Mesenchymal stem cell (in vitro differentiated cells and primary cell): ENCODE measurements at regions not wholly inside any gene's neighbourhood (a gene's known extent, or its start where the extent isn't known, plus 50 kb on each side); places are given as distances from the start of the nearest gene placed in this dataset.

Source experiments
- DNase-seq: peaks from one replicate; pipeline ENCODE4 v3.0.0-alpha.2; 2013
- H2AFZ ChIP-seq: one replicate; pipeline ENCODE4 v1.6.1; 2013; ENCODE audit warnings: low read depth, mild to moderate bottlenecking, control low read depth, inconsistent platforms, low read length, moderate library complexity
- H2AK5ac ChIP-seq: 2 replicates; pipeline ENCODE4 v1.6.1; 2013; ENCODE audit warnings: low read length, moderate library complexity, mild to moderate bottlenecking, inconsistent platforms; ENCODE audit not compliant: severe bottlenecking
- H2BK120ac ChIP-seq: one replicate; pipeline ENCODE4 v1.6.1; 2013; ENCODE audit warnings: low read depth, mild to moderate bottlenecking, inconsistent platforms, low read length, moderate library complexity
- H2BK12ac ChIP-seq, 2 experiments: one replicate each; pipeline ENCODE4 v1.6.1; 2013; ENCODE audit warnings: inconsistent platforms in 2 of 2, low read length in 2 of 2, mild to moderate bottlenecking in 2 of 2, moderate library complexity in 2 of 2, control low read depth in 1 of 2
- H2BK15ac ChIP-seq: one replicate; pipeline ENCODE4 v1.6.1; 2013; ENCODE audit warnings: mild to moderate bottlenecking, low read depth, inconsistent platforms; ENCODE audit not compliant: poor library complexity, severe bottlenecking
- H2BK5ac ChIP-seq: 2 replicates; pipeline ENCODE4 v1.6.1; 2013; ENCODE audit warnings: low read depth, mild to moderate bottlenecking, low read length, control low read depth, inconsistent platforms; ENCODE audit not compliant: poor library complexity, severe bottlenecking
- H3K14ac ChIP-seq, 2 experiments: one replicate each; pipeline ENCODE4 v1.6.1; 2013; ENCODE audit warnings: inconsistent platforms in 2 of 2, low read length in 2 of 2, control low read depth in 1 of 2, mild to moderate bottlenecking in 1 of 2, moderate library complexity in 1 of 2
- H3K18ac ChIP-seq, 2 experiments: one replicate each; pipeline ENCODE4 v1.6.1; 2013; ENCODE audit warnings: inconsistent platforms in 2 of 2, low read length in 2 of 2, control low read depth in 1 of 2, low read depth in 1 of 2, mild to moderate bottlenecking in 1 of 2
- H3K23ac ChIP-seq, 2 experiments: one replicate each; pipeline ENCODE4 v1.6.1; 2013; ENCODE audit warnings: inconsistent platforms in 2 of 2, low read length in 2 of 2, mild to moderate bottlenecking in 2 of 2, moderate library complexity in 2 of 2, control low read depth in 1 of 2
- H3K27ac ChIP-seq: 2 replicates; pipeline ENCODE4 v1.5.1; 2013; ENCODE audit warnings: mild to moderate bottlenecking, moderate library complexity, low read length, control low read depth, inconsistent platforms; ENCODE audit not compliant: poor library complexity, severe bottlenecking
- H3K27me3 ChIP-seq, 2 experiments: 2 replicates each; pipeline versions ENCODE4 v1.6.1 to v1.7.0; 2013; ENCODE audit warnings: low read length in 2 of 2, mild to moderate bottlenecking in 2 of 2, moderate library complexity in 2 of 2, control low read depth in 1 of 2, inconsistent platforms in 1 of 2; ENCODE audit not compliant: control insufficient read depth in 1 of 2, insufficient read depth in 1 of 2
- H3K36me3 ChIP-seq, 2 experiments: 2 replicates each; pipeline versions ENCODE4 v1.6.1 to v1.7.0; 2013; ENCODE audit warnings: low read length in 2 of 2, control low read depth in 1 of 2, inconsistent platforms in 1 of 2, low read depth in 1 of 2, mild to moderate bottlenecking in 1 of 2; ENCODE audit not compliant: insufficient read depth in 2 of 2, control insufficient read depth in 1 of 2
- H3K4ac ChIP-seq, 2 experiments: one replicate each; pipeline ENCODE4 v1.6.1; 2013; ENCODE audit warnings: inconsistent platforms in 2 of 2, low read length in 2 of 2, mild to moderate bottlenecking in 2 of 2, moderate library complexity in 2 of 2, control low read depth in 1 of 2, low read depth in 1 of 2
- H3K4me1 ChIP-seq: 2 replicates; pipeline ENCODE4 v1.6.1; 2013; ENCODE audit warnings: low read depth, low read length, control low read depth; ENCODE audit not compliant: control insufficient read depth, insufficient read depth
- H3K4me2 ChIP-seq: 2 replicates; pipeline ENCODE4 v1.6.1; 2013; ENCODE audit warnings: low read length, mild to moderate bottlenecking, inconsistent platforms; ENCODE audit not compliant: poor library complexity, severe bottlenecking
- H3K4me3 ChIP-seq, 2 experiments: 2 replicates each; pipeline versions ENCODE4 v1.5.1 to v1.7.0; 2013; ENCODE audit warnings: low read length in 2 of 2, mild to moderate bottlenecking in 2 of 2, control low read depth in 1 of 2, low read depth in 1 of 2; ENCODE audit not compliant: insufficient read depth in 1 of 2
- H3K79me1 ChIP-seq: replicated peaks from 2 replicates; pipeline ENCODE4 v1.6.1; 2013; ENCODE audit warnings: mild to moderate bottlenecking, control low read depth, low read length, inconsistent platforms; ENCODE audit not compliant: poor library complexity, severe bottlenecking
- H3K9ac ChIP-seq: 2 replicates; pipeline ENCODE4 v1.7.0; 2013; ENCODE audit warnings: mild to moderate bottlenecking, low read length, moderate library complexity
- H3K9me3 ChIP-seq: 2 replicates; pipeline ENCODE4 v1.7.0; 2013; ENCODE audit warnings: mild to moderate bottlenecking, low read length; ENCODE audit not compliant: control insufficient read depth
- H4K8ac ChIP-seq: one replicate; pipeline ENCODE4 v1.6.1; 2013; ENCODE audit warnings: inconsistent platforms, mild to moderate bottlenecking, low read length, moderate library complexity
- H4K91ac ChIP-seq: one replicate; pipeline ENCODE4 v1.6.1; 2013; ENCODE audit warnings: mild to moderate bottlenecking, low read length, inconsistent platforms
- WGBS: methylation state at CpG from one replicate; pipeline ENCODE4 v1.1.7; 2013; ENCODE audit warnings: mixed read lengths; 5-methylcytosine and 5-hydroxymethylcytosine counted together

DNA sequence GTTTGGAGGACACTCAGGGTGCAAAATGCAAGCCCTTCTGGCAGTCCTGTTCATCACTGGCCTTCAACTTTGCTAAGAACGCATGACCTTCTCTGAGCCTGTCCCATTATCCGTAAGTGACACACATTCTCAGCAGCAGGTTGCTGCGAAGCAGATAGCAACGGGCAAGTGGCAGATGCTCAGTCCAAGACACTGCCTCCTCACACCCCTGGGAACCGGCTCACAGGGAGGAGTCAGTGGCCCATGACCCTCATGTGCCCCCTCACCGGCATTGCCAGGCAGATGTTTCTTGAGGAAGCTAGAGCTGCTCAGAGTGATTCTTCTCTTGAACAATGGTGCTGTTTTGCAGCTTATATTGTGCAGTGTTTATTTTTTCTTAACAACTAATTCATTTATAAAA, 737.2 kb upstream of the HS6ST1 start:
- H3K27me3 ChIP-seq, result no peaks in the 10 kb centered on the region
- WGBS, result 82% methylated on average over 5 of the region's 6 CpGs

GRCh38 chr2:129056309-129056958, 737.8 kb upstream of the HS6ST1 start:
- Histone ChIP-seq H4K91ac (no peak overlapping the region), H3K4me1 (no peaks in the 10 kb centered on the region), H3K18ac (no peak overlapping the region), H2BK12ac (peak overlapping the region in 1 of 2 experiments; percentile 15), H3K9me3 (peaks cover 1% of the 10 kb centered on the region), H4K8ac (no peak overlapping the region), H3K9ac (no peak overlapping the region), H3K79me1 (no peaks in the 10 kb centered on the region), H2BK5ac (no peak overlapping the region), H3K4ac (no peak overlapping the region), H3K27ac (no peak overlapping the region), H2AFZ (no peak overlapping the region), H3K36me3 (no peaks in the 10 kb centered on the region), H2BK120ac (no peak overlapping the region), H3K23ac (no peak overlapping the region), H2BK15ac (no peak overlapping the region), H3K4me3 (no peak overlapping the region), H2AK5ac (no peak overlapping the region), H3K4me2 (no peak overlapping the region), H3K14ac (no peak overlapping the region), H3K27me3 (no peaks in the 10 kb centered on the region)
- WGBS, result 62% methylated on average over 5 of the region's 5 CpGs
- DNase-seq, result no peak

More for the DNA sequence above, 737.2 kb upstream of the HS6ST1 start:
- Histone ChIP-seq H3K27ac (no peak overlapping the region), H3K9me3 (peaks cover 3% of the 10 kb centered on the region), H4K8ac (no peak overlapping the region), H3K4ac (no peak overlapping the region), H4K91ac (no peak overlapping the region), H2BK15ac (no peak overlapping the region), H3K23ac (no peak overlapping the region), H2AK5ac (no peak overlapping the region), H3K4me3 (no peak overlapping the region), H3K36me3 (no peaks in the 10 kb centered on the region), H3K18ac (no peak overlapping the region), H2BK12ac (no peak overlapping the region), H3K4me2 (no peak overlapping the region), H2AFZ (no peak overlapping the region), H3K14ac (no peak overlapping the region), H2BK120ac (no peak overlapping the region), H3K79me1 (no peaks in the 10 kb centered on the region), H2BK5ac (no peak overlapping the region), H3K4me1 (no peaks in the 10 kb centered on the region), H3K9ac (no peak overlapping the region)
- DNase-seq, result no peak

GRCh38 chr2:129056959-129057317, 738.3 kb upstream of the HS6ST1 start:
- no peak overlapping the region for H3K4ac ChIP-seq
- no peak overlapping the region for H3K4me2 ChIP-seq
- H3K27ac ChIP-seq, result no peak overlapping the region
- peak overlapping the region in 1 of 2 experiments; percentile 32 for H2BK12ac ChIP-seq
- no peaks in the 10 kb centered on the region for H3K9me3 ChIP-seq
- no peak overlapping the region for H2AK5ac ChIP-seq
- no peak overlapping the region for H4K91ac ChIP-seq
- H2AFZ ChIP-seq, result no peak overlapping the region
- H3K4me3 ChIP-seq, result no peak overlapping the region
- H3K14ac ChIP-seq, result no peak overlapping the region
- no peaks in the 10 kb centered on the region for H3K27me3 ChIP-seq
- H3K9ac ChIP-seq, result no peak overlapping the region
- no peak overlapping the region for H2BK5ac ChIP-seq
- no peak overlapping the region for H2BK120ac ChIP-seq
- no peak overlapping the region for H2BK15ac ChIP-seq
- DNase-seq, result no peak
- no peaks in the 10 kb centered on the region for H3K4me1 ChIP-seq
- no peak overlapping the region for H3K23ac ChIP-seq
- no peaks in the 10 kb centered on the region for H3K36me3 ChIP-seq
- H4K8ac ChIP-seq, result no peak overlapping the region
- no peaks in the 10 kb centered on the region for H3K79me1 ChIP-seq
- no peak overlapping the region for H3K18ac ChIP-seq
- WGBS, result 89% methylated on average over 2 of the region's 2 CpGs

DNA sequence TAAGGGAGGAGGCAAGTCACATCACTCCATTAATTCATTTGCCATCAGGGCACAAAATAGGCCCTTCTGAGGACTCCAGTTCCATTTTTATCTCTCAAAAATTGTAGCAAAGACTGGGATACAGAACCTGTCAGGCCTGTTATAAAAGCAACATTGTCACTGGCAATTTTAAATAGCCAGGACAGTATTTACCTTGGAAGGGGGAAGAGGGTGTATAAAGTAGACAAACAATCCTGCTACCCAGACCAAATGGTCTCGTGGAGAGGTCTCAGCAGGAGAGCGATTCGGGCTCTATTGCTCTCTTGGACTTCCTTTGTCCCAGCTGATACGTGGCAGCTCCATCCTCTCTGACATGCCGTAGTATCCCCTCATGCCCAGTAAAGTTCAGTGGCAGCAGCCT, 740.3 kb upstream of the HS6ST1 start:
- Histone ChIP-seq H3K23ac (no peak overlapping the region), H2AFZ (no peak overlapping the region), H2AK5ac (no peak overlapping the region), H3K9ac (no peak overlapping the region), H3K4me3 (no peak overlapping the region), H3K4ac (no peak overlapping the region), H3K4me1 (no peaks in the 10 kb centered on the region), H3K79me1 (no peaks in the 10 kb centered on the region), H2BK12ac (no peak overlapping the region), H3K27me3 (no peaks in the 10 kb centered on the region), H2BK15ac (no peak overlapping the region), H3K4me2 (no peak overlapping the region), H3K14ac (no peak overlapping the region), H4K91ac (no peak overlapping the region), H2BK120ac (no peak overlapping the region), H3K36me3 (no peaks in the 10 kb centered on the region), H3K27ac (no peak overlapping the region), H3K18ac (no peak overlapping the region), H3K9me3 (no peaks in the 10 kb centered on the region), H2BK5ac (no peak overlapping the region), H4K8ac (no peak overlapping the region)
- DNase-seq, result no peak
- WGBS, result 82% methylated on average over 5 of the region's 5 CpGs
